Forelimb muscle (tissue), 1 donor: ENCODE measurements at regions not wholly inside any gene's neighbourhood (a gene's known extent, or its start where the extent isn't known, plus 50 kb on each side); places are given as distances from the start of the nearest gene placed in this dataset.
A peak's percentile ranks its signal among the peaks of the same experiment; 100 is the strongest.

Experiments used
- DNase-seq: peaks from one replicate; pipeline ENCODE4 v3.0.0-alpha.2; 2013; ENCODE audit warnings: low read depth

GRCh38 chr2:133839677-133840076 is 271.4 kb upstream of the NCKAP5 start:
- DNase-seq: no peak

DNA sequence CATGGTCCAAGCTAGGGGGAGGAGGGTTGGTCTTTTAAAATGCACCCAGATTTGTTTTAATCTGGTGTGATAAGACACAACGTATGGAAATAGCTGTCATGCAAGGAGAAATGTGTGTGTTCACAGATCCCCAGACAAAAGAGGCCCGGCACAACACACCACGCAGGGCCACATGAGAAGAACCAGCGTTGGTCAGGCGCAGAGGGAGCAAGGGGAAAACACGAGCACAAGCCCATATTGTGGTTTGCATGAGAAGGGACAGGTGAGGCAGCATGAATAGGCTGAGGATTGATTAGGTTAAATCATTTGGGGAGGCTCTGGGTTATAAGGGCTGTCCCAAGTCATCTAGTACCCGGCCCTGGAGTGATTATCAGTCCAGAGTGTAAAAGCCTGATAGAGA is 272.5 kb upstream of the NCKAP5 start:
- no peak for DNase-seq

- peak; percentile 60 for DNase-seq
Observed at GRCh38 chr2:133841900-133842299, 273.6 kb upstream of the NCKAP5 start.

GRCh38 chr2:133842446-133842845 is 274.2 kb upstream of the NCKAP5 start:
- no peak for DNase-seq

DNA sequence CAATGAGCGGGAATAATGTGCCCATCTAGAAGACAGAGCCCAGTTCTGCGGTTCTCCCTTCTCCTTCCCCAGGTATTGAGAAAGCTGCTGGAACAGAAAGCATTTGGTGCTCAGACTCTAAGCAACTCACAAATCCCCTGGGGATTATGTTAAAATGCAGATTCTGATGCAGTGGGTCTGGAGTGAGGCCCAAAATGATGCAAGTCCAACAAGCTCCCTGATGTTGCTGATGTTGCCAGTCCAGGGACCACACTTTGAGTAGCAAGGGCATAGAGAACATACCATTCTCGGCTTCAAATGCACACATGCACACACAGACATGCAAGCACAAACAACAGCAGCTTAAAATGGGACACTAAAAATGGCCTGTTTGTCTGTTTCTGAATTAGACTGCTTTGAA is 274.8 kb upstream of the NCKAP5 start:
- no peak for DNase-seq

- no peak for DNase-seq
Observed at GRCh38 chr2:133843551-133843950, 275.3 kb upstream of the NCKAP5 start.

GRCh38 chr2:133844214-133844892 is 276.1 kb upstream of the NCKAP5 start:
- DNase-seq: no peak

GRCh38 chr2:133846476-133846875 is 278.2 kb upstream of the NCKAP5 start:
- no peak for DNase-seq

DNA sequence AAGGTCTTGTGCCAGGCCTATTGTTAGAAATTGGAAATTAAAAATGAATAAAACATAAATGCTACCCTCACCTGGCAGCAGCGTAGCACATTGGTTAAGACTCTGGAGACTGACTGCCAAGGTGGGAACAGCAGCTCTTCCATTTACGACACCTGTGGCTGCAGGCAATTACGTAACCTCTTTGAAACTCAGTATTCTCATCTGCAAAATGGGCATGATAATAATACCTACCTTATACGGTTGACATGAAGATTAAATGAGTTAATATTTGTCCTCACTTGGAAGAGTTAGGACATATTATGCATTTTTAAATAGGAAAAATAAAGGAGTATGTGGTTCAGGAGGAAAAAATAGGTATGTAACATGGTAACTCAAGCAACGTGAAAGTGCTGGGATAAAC is 279.3 kb upstream of the NCKAP5 start:
- DNase-seq: no peak

GRCh38 chr2:133848111-133848649 is 279.9 kb upstream of the NCKAP5 start:
- DNase-seq: no peak

GRCh38 chr2:133849341-133849740 is 281.1 kb upstream of the NCKAP5 start:
- DNase-seq: no peak

- DNase-seq: no peak
Observed at GRCh38 chr2:133854603-133855200, 286.4 kb upstream of the NCKAP5 start.

GRCh38 chr2:133855526-133855925 is 287.3 kb upstream of the NCKAP5 start:
- no peak for DNase-seq

GRCh38 chr2:133856678-133857077 is 288.4 kb upstream of the NCKAP5 start:
- DNase-seq: no peak

- DNase-seq: no peak
Observed at GRCh38 chr2:133859578-133859977, 291.3 kb upstream of the NCKAP5 start.

DNA sequence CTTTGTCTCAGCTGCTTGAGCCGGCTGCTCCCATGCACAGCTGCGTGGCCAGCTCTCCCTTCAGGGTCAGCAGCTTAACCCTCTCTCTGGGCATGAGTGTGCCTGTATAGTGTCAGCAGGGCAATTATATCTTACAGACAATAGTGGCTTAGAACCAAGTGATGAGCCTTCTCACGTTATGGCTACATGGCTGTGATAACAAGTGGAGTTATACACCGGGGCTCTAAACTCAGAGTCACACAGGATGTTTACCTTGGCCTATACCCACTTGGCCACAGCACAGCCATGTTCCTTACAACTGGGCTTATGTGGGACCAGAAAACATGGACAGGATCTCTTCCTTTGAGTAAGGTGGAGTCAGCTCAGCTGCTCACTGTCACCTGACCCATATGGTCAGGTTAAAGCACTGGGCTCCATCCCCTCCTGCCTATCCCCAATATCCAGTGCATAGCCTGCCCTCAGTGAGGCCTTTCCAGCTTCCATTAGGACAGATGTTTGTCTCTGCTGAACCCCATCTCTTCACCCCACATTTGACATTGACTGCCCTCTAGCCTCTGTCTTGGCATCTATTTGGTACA is 294.2 kb upstream of the NCKAP5 start:
- no peak for DNase-seq

GRCh38 chr2:133863106-133863800 is 295.0 kb upstream of the NCKAP5 start:
- no peak for DNase-seq

DNA sequence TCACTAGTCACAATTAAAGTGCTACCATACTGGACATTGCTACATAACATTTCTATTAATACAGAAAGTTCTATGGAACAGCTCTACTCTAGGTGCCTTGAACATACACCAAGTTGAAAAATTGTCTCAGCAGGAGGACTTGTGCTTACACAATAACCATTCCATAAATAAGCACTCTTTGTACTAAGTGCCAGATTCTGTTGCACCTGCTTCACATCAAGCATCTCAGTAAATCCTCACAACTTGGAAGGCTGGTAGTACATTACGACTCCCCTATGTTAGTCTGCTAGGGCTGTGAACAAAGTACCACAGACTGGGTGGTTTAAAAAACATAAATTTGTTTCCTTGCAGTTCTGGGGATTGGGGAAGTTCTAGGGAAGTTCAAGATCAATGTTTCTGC is 296.9 kb upstream of the NCKAP5 start:
- no peak for DNase-seq

DNA sequence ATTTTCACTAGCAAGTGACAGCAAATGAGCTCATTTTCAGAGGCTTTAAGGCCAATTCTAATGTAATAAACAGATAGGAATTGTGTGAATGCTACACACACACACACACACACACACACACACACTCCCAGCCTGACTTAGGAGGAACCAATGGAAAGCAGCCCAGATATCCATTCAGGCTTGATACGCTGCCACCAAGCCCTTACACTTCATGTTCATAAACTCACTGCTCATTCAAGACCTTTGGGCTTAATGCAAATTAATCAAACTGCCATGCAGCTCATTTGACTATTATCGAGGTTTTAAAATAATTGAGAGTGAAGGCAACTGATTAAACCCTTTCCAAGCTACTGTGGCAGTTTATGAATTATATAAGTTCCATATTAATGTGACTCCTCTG is 298.9 kb upstream of the NCKAP5 start:
- no peak for DNase-seq

DNA sequence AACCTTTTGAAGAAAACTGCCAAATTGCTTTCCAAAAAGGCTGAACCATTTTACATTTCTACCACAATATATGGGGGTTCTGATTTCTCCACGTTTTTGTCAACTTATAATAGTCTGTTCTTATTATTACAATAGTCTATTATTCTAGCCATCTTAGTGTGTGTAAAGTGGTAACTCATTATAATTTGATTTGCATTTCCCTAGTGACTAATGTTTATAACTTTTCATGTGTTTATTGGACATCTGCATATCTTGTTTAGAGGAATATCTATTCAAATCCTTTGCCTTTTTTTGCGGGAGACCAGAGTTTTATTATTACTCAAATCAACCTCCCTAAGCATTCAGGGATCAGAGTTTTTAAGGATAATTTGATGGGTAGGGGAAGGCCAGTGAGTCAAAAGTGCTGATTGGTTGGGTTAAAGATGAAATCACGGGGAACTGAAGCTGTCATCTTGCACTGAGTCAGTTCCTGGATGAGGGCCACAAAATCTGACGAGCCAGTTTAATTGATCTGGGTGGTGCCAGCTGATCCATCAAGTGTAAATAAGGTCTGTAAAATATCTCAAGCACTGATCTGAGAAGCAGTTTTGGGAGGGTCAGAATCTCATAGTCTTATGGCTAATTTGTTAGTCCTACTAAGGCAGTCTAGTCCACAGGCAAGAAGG is 303.4 kb upstream of the NCKAP5 start:
- DNase-seq: no peak

GRCh38 chr2:133878326-133878725 is 310.1 kb upstream of the NCKAP5 start:
- no peak for DNase-seq

DNA sequence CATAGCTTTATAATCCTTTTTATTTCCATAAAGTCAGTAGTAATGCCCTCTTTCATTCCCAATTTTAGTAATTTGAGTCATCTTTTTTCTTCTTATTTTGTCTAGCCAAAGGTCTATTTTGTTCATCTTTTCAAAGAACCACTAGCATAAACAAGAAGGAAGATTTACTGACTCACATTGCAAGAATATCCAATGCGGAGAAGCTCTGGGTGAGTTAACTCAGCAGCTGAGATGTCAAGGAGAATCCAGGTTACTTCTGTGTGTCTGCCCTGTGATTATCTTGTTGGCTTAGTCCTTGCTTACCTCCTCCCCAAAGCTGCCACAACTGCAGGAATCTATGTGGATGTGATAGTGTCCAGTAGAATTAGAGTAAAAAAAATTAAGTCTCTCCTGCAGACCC is 311.4 kb upstream of the NCKAP5 start:
- DNase-seq: no peak
